ENCODE measurements at regions not wholly inside any gene's neighbourhood (a gene's known extent, or its start where the extent isn't known, plus 50 kb on each side); places are given as distances from the start of the nearest gene placed in this dataset.

- DNase-seq (ENCODE audit: low spot score), result no peak
- no peak overlapping the region for H3K4me3 Mint-ChIP-seq
Measured at GRCh38 chr5:60262576-60263295, 369.2 kb upstream of the PDE4D start.

GRCh38 chr5:60261732-60262131 is 368.2 kb upstream of the PDE4D start:
- intact Hi-C loops (cut with micrococcal nuclease), result no loop called here
- Mint-ChIP-seq H3K27me3 (ENCODE audit: insufficient read depth) (no peaks in the 10 kb centered on the region), H3K9me3 (no peaks in the 10 kb centered on the region), H3K36me3 (ENCODE audit: low read depth) (no peaks in the 10 kb centered on the region), H3K27ac (no peak overlapping the region), H3K4me3 (no peak overlapping the region), H3K4me1 (ENCODE audit: low read depth) (no peaks in the 10 kb centered on the region)
- no peak for DNase-seq (ENCODE audit: low spot score)

More at GRCh38 chr5:60262576-60263295, 369.2 kb upstream of the PDE4D start:
- intact Hi-C loops (cut with micrococcal nuclease), result no loop called here
- Mint-ChIP-seq H3K9me3 (no peaks in the 10 kb centered on the region), H3K27me3 (ENCODE audit: insufficient read depth) (no peaks in the 10 kb centered on the region), H3K4me1 (ENCODE audit: low read depth) (no peaks in the 10 kb centered on the region), H3K36me3 (ENCODE audit: low read depth) (no peaks in the 10 kb centered on the region), H3K27ac (no peak overlapping the region)

GRCh38 chr5:60260658-60261057 is 367.1 kb upstream of the PDE4D start:
- Mint-ChIP-seq H3K9me3 (no peaks in the 10 kb centered on the region), H3K27ac (no peak overlapping the region), H3K27me3 (ENCODE audit: insufficient read depth) (no peaks in the 10 kb centered on the region), H3K36me3 (ENCODE audit: low read depth) (no peaks in the 10 kb centered on the region), H3K4me1 (ENCODE audit: low read depth) (no peaks in the 10 kb centered on the region), H3K4me3 (no peak overlapping the region)
- intact Hi-C loops (cut with micrococcal nuclease), result no loop called here
- DNase-seq (ENCODE audit: low spot score), result no peak

- no peak overlapping the region for H3K27ac Mint-ChIP-seq
- no peaks in the 10 kb centered on the region for H3K4me1 Mint-ChIP-seq (ENCODE audit: low read depth)
- DNase-seq (ENCODE audit: low spot score), result no peak
- H3K9me3 Mint-ChIP-seq, result no peaks in the 10 kb centered on the region
- no peaks in the 10 kb centered on the region for H3K27me3 Mint-ChIP-seq (ENCODE audit: insufficient read depth)
- H3K36me3 Mint-ChIP-seq (ENCODE audit: low read depth), result no peaks in the 10 kb centered on the region
- H3K4me3 Mint-ChIP-seq, result no peak overlapping the region
- intact Hi-C loops (cut with micrococcal nuclease), result no loop called here
Measured at GRCh38 chr5:60259730-60260129, 366.2 kb upstream of the PDE4D start.

- no peaks in the 10 kb centered on the region for H3K27me3 Mint-ChIP-seq (ENCODE audit: insufficient read depth)
- no peaks in the 10 kb centered on the region for H3K4me1 Mint-ChIP-seq (ENCODE audit: low read depth)
- no peak overlapping the region for H3K27ac Mint-ChIP-seq
- no peaks in the 10 kb centered on the region for H3K36me3 Mint-ChIP-seq (ENCODE audit: low read depth)
- intact Hi-C loops (cut with micrococcal nuclease), result no loop called here
- H3K9me3 Mint-ChIP-seq, result no peaks in the 10 kb centered on the region
- no peak overlapping the region for H3K4me3 Mint-ChIP-seq
- no peak for DNase-seq (ENCODE audit: low spot score)
Measured at GRCh38 chr5:60257596-60258271, 364.2 kb upstream of the PDE4D start.

GRCh38 chr5:60256546-60256945 is 363.0 kb upstream of the PDE4D start:
- no peak for DNase-seq (ENCODE audit: low spot score)
- H3K36me3 Mint-ChIP-seq (ENCODE audit: low read depth), result no peaks in the 10 kb centered on the region
- no peaks in the 10 kb centered on the region for H3K4me1 Mint-ChIP-seq (ENCODE audit: low read depth)
- intact Hi-C loops (cut with micrococcal nuclease), result no loop called here
- no peaks in the 10 kb centered on the region for H3K9me3 Mint-ChIP-seq
- no peak overlapping the region for H3K4me3 Mint-ChIP-seq
- H3K27me3 Mint-ChIP-seq (ENCODE audit: insufficient read depth), result no peaks in the 10 kb centered on the region
- no peak overlapping the region for H3K27ac Mint-ChIP-seq

GRCh38 chr5:60248901-60249300 is 355.4 kb upstream of the PDE4D start:
- Mint-ChIP-seq H3K27me3 (ENCODE audit: insufficient read depth) (no peaks in the 10 kb centered on the region), H3K9me3 (no peaks in the 10 kb centered on the region), H3K36me3 (ENCODE audit: low read depth) (no peaks in the 10 kb centered on the region), H3K4me3 (no peak overlapping the region), H3K27ac (no peak overlapping the region), H3K4me1 (ENCODE audit: low read depth) (no peaks in the 10 kb centered on the region)
- intact Hi-C loops (cut with micrococcal nuclease), result no loop called here
- no peak for DNase-seq (ENCODE audit: low spot score)

- intact Hi-C loops (cut with micrococcal nuclease), result no loop called here
- Mint-ChIP-seq H3K4me3 (no peak overlapping the region), H3K4me1 (ENCODE audit: low read depth) (no peaks in the 10 kb centered on the region), H3K36me3 (ENCODE audit: low read depth) (no peaks in the 10 kb centered on the region), H3K9me3 (no peaks in the 10 kb centered on the region), H3K27ac (no peak overlapping the region), H3K27me3 (ENCODE audit: insufficient read depth) (no peaks in the 10 kb centered on the region)
- DNase-seq (ENCODE audit: low spot score), result no peak
Measured at GRCh38 chr5:60243713-60244112, 350.2 kb upstream of the PDE4D start.

- intact Hi-C loops (cut with micrococcal nuclease), result no loop called here
- Mint-ChIP-seq H3K4me3 (no peak overlapping the region), H3K4me1 (ENCODE audit: low read depth) (no peaks in the 10 kb centered on the region), H3K27me3 (ENCODE audit: insufficient read depth) (no peaks in the 10 kb centered on the region), H3K9me3 (no peaks in the 10 kb centered on the region), H3K36me3 (ENCODE audit: low read depth) (no peaks in the 10 kb centered on the region), H3K27ac (no peak overlapping the region)
- no peak for DNase-seq (ENCODE audit: low spot score)
Measured at GRCh38 chr5:60232036-60232795, 338.7 kb upstream of the PDE4D start.

GRCh38 chr5:60230456-60230855 is 336.9 kb upstream of the PDE4D start:
- Mint-ChIP-seq H3K36me3 (ENCODE audit: low read depth) (no peaks in the 10 kb centered on the region), H3K4me3 (no peak overlapping the region), H3K27ac (no peak overlapping the region), H3K27me3 (ENCODE audit: insufficient read depth) (no peaks in the 10 kb centered on the region), H3K4me1 (ENCODE audit: low read depth) (no peaks in the 10 kb centered on the region), H3K9me3 (no peaks in the 10 kb centered on the region)
- intact Hi-C loops (cut with micrococcal nuclease), result no loop called here
- no peak for DNase-seq (ENCODE audit: low spot score)

GRCh38 chr5:60229691-60230185 is 336.2 kb upstream of the PDE4D start:
- H3K9me3 Mint-ChIP-seq, result no peaks in the 10 kb centered on the region
- no peaks in the 10 kb centered on the region for H3K4me1 Mint-ChIP-seq (ENCODE audit: low read depth)
- DNase-seq (ENCODE audit: low spot score), result no peak
- no peaks in the 10 kb centered on the region for H3K36me3 Mint-ChIP-seq (ENCODE audit: low read depth)
- no peaks in the 10 kb centered on the region for H3K27me3 Mint-ChIP-seq (ENCODE audit: insufficient read depth)
- intact Hi-C loops (cut with micrococcal nuclease), result no loop called here
- no peak overlapping the region for H3K4me3 Mint-ChIP-seq
- H3K27ac Mint-ChIP-seq, result no peak overlapping the region

GRCh38 chr5:60228676-60229075 is 335.1 kb upstream of the PDE4D start:
- H3K9me3 Mint-ChIP-seq, result no peaks in the 10 kb centered on the region
- H3K4me1 Mint-ChIP-seq (ENCODE audit: low read depth), result no peaks in the 10 kb centered on the region
- H3K36me3 Mint-ChIP-seq (ENCODE audit: low read depth), result no peaks in the 10 kb centered on the region
- H3K27me3 Mint-ChIP-seq (ENCODE audit: insufficient read depth), result no peaks in the 10 kb centered on the region
- no peak for DNase-seq (ENCODE audit: low spot score)
- no peak overlapping the region for H3K4me3 Mint-ChIP-seq
- H3K27ac Mint-ChIP-seq, result no peak overlapping the region
- intact Hi-C loops (cut with micrococcal nuclease), result no loop called here

GRCh38 chr5:60226128-60226527 is 332.6 kb upstream of the PDE4D start:
- H3K4me1 Mint-ChIP-seq (ENCODE audit: low read depth), result no peaks in the 10 kb centered on the region
- H3K36me3 Mint-ChIP-seq (ENCODE audit: low read depth), result no peaks in the 10 kb centered on the region
- no peak overlapping the region for H3K4me3 Mint-ChIP-seq
- H3K27ac Mint-ChIP-seq, result no peak overlapping the region
- H3K27me3 Mint-ChIP-seq (ENCODE audit: insufficient read depth), result no peaks in the 10 kb centered on the region
- intact Hi-C loops (cut with micrococcal nuclease), result no loop called here
- no peaks in the 10 kb centered on the region for H3K9me3 Mint-ChIP-seq
- no peak for DNase-seq (ENCODE audit: low spot score)

Data from activated T-helper 1 cell treated with anti-CD3 and anti-CD28 coated beads, Interleukin-12 subunit alpha, Interleukin-12 subunit beta, Interleukin-2, Interleukin-4 antibody, amounts not matched to agents 30 ng/mL and 10 ng/mL and 1 ng/mL, durations not matched to agents 14 hours and 24 hours and 36 hours (primary cell).